ENCODE measurements at regions not wholly inside any gene's neighbourhood (a gene's known extent, or its start where the extent isn't known, plus 50 kb on each side); places are given as distances from the start of the nearest gene placed in this dataset.
A peak's percentile ranks its signal among the peaks of the same experiment; 100 is the strongest.

- H3K4me1 Mint-ChIP-seq = peaks cover 11% of the 10 kb centered on the region
These were observed 361.6 kb upstream of the PCDH20 start for GRCh38 chr13:61777271-61777670.

More at GRCh38 chr13:61777271-61777670, 361.6 kb upstream of the PCDH20 start:
- Mint-ChIP-seq H3K9me3 (no peaks in the 10 kb centered on the region), H3K36me3 (no peaks in the 10 kb centered on the region), H3K27ac (no peak overlapping the region), H3K4me3 (no peak overlapping the region), H3K27me3 (ENCODE audit: low read depth) (no peaks in the 10 kb centered on the region)
- TF ChIP-seq ZNF416 (CRISPR knock-in tag; IDR thresholded peaks at IDR 0.05) (no peak), CREB1 (CRISPR knock-in tag; IDR thresholded peaks at IDR 0.05) (no peak), IRF2 (CRISPR knock-in tag; IDR thresholded peaks at IDR 0.05; ENCODE audit: borderline replicate concordance, low read depth) (no peak), KAT7 (CRISPR knock-in tag; IDR thresholded peaks at IDR 0.05; ENCODE audit: borderline replicate concordance) (no peak), ZSCAN18 (CRISPR knock-in tag; IDR thresholded peaks at IDR 0.05) (no peak), ZBTB21 (CRISPR knock-in tag; IDR thresholded peaks at IDR 0.05; ENCODE audit: borderline replicate concordance) (no peak), AFF4 (CRISPR knock-in tag; IDR thresholded peaks at IDR 0.05; ENCODE audit: borderline replicate concordance) (no peak), HMGA2 (CRISPR knock-in tag; IDR thresholded peaks at IDR 0.05) (no peak), ZNF425 (CRISPR knock-in tag; conservative IDR thresholded peaks at IDR 0.05) (no peak), ZNF317 (CRISPR knock-in tag; IDR thresholded peaks at IDR 0.05; ENCODE audit: borderline replicate concordance, low read depth) (no peak), ARID4B (CRISPR knock-in tag; IDR thresholded peaks at IDR 0.05; ENCODE audit: borderline replicate concordance) (no peak), ETV6 (CRISPR knock-in tag; IDR thresholded peaks at IDR 0.05) (no peak), ZNF423 (CRISPR knock-in tag; IDR thresholded peaks at IDR 0.05) (no peak)
- ChIA-PET CTCF (interaction anchor here (0.7 kb wide), 1 partner anchor 11 kb away, joined by 3 read pairs; no protein-coding TSS in a partner anchor), POLR2A (no interaction called here)
- DNase-seq (ENCODE audit: low spot score) (no peak), ATAC-seq (peak; percentile 84)
